ENCODE measurements at regions not wholly inside any gene's neighbourhood (a gene's known extent, or its start where the extent isn't known, plus 50 kb on each side); places are given as distances from the start of the nearest gene placed in this dataset.

DNA sequence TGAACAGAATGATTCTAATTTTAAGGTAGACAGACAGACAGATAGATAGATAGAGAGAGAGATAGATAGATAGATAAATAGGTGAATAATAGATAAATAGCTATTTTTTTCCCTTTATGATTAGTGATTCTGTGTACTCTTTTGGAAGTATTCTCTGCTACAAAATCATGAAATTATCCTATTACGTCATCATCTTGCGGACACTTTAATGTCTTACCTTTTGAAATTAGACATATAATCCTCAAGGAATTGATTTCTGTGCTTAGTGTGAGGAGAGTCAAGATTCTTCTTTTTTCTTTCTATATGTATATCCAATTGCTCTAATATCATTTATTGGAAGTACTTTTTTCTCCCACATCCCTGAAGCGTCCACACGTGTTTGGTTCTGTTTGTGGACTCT lies 215.2 kb downstream of the SCG2 start:
- no peak for TF ChIP-seq POLR2AphosphoS5 (IDR thresholded peaks at IDR 0.05)
- TF ChIP-seq, protein P1, sequence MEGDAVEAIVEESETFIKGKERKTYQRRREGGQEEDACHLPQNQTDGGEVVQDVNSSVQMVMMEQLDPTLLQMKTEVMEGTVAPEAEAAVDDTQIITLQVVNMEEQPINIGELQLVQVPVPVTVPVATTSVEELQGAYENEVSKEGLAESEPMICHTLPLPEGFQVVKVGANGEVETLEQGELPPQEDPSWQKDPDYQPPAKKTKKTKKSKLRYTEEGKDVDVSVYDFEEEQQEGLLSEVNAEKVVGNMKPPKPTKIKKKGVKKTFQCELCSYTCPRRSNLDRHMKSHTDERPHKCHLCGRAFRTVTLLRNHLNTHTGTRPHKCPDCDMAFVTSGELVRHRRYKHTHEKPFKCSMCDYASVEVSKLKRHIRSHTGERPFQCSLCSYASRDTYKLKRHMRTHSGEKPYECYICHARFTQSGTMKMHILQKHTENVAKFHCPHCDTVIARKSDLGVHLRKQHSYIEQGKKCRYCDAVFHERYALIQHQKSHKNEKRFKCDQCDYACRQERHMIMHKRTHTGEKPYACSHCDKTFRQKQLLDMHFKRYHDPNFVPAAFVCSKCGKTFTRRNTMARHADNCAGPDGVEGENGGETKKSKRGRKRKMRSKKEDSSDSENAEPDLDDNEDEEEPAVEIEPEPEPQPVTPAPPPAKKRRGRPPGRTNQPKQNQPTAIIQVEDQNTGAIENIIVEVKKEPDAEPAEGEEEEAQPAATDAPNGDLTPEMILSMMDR (IDR thresholded peaks at IDR 0.05) = no peak
- TF ChIP-seq POLR2A (IDR thresholded peaks at IDR 0.05) = no peak
